Activated T-cell treated with anti-CD3 and anti-CD28 coated beads for 4 hours (primary cell): ENCODE measurements at regions not wholly inside any gene's neighbourhood (a gene's known extent, or its start where the extent isn't known, plus 50 kb on each side); places are given as distances from the start of the nearest gene placed in this dataset.
"Not testable (repeated sequence)": the region's sequence is repeated elsewhere in the genome, so short reads cannot be mapped to it uniquely, and the experiment has no call there.

Experiments used
- DNase-seq: peaks from one replicate; pipeline ENCODE4 v3.0.0-alpha.2; 2020

DNA sequence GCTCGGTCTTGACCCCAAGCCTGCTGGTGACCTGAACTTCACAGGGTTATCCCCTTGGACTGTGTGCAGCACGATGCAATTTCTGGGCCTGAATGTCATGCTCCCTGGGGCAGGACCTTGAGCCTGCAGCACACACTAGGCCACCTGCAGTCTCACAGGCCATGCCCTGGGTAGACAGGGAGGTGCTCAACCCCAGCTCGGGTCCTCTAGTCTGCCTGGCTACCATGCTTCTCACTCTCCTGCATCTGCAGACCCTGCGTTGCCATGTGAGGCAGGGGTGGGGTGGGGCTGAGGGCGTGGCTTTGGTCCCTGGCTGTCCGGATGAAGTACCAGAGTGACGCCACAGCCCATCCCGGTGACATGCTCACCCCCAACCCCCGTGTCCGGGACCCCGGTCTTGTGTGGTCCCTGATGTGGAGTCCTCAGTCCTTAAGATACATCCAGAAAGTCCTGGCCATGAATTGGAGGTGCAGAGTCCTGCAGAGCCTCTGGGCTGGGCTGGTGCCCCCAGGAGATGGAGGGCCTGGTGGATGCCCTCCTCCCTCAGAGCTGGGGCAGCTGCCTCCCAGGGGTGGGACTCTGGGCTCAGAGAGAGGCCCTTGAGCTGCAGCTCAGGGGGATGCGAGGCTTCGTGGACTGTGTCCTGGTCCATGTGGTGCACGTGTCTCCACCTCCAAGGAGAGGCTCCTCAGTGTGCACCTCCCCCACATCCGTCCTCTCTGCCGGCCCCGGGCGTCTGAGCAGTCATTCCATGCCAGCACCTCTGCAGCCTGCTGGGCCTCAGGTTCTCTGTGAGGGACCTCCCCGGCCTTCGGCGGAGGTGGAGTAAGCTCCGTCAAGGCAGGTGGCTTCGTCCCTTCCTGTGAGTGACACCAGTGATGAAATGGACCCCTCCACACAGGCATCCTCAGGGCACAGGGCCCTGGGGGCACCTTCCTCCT lies 402.1 kb downstream of the TMEM121 start:
- not testable (repeated sequence) for DNase-seq

DNA sequence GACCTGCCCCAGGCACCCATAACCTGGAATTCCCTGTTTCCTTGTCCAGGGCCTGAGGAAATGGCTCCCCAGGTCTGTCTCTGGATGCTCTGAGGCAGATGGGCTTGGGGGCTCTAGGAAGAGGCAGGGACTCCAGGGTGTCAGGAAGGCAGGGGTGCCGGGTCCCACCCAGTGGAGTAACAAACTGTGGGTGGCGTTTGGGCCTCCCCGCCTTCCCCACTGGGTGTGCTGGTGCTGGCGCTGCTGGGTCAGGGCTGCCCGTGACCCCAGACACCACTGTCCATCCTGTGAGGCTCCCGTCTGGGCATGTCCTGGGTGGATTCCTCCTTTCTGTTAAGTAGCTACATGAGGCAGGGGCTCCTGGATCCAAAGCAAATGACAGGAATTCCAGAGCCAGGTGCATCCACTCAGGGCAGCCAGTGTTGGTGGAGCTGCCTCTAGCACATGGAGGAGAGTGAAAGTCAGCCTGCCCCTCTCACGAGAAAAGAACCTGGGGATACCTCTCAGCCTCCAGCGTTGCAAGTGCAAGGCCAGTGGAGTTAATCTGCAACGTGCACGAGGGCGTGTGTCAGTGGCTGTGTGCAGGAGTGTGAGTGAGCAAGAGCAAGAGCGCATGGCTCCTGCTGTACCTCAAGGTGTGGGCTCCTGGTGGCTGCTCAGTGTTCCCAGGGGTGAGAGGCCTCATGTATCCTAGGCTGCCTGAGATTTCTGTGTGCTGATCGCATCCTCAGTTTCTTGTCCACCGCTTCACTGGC lies 403.1 kb downstream of the TMEM121 start:
- no peak for DNase-seq

DNA sequence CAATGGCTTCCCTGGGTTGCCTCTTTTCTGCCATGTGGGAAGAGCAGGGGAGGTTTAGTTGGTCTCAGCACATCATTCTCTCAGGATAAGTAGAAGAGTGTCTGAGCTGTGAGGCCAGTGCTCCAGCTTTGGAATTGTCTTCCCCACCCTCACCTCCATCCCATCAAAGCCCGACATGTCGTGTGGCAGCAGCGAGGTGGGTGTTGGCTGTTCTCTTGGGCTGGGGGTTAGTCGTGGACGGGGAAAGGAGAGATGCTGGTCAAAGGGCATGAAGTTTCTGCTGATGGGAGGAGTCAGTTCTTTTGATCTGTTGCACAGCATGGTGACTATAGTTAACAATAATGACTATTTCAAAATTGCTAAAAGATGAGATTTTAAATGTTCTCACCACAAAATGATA lies 404.2 kb downstream of the TMEM121 start:
- DNase-seq = no peak

DNA sequence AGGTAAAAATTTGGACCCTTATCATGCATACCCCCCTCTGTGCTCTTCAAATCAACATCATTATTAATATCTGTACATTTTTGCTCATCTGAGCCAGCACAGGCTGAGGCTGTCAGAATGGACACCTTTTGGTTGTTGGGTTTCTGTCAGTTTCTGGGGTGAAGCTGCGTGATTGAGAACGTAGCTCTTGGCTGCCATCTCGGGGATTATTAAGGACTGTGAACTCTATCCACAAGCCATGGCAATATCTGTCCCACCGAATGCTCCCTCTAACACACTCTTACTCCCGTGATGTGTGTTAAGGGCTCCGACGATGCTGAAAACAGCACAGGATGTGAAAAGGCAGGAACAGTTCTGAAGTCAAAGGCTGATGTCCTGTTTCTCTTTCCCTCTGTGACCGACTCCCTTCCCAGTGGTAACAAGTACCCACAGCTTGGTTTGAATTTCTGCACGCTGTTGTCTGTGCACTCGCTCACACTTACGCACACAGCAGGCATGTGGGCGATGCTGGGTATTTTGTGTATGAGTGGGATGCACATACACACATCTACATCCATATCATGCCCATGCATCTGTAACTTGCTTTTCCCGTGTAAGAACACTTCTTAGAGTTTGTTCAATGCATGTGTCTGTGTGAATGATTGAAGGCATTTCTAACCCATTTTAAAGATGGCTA lies 405.6 kb downstream of the TMEM121 start:
- no peak for DNase-seq

DNA sequence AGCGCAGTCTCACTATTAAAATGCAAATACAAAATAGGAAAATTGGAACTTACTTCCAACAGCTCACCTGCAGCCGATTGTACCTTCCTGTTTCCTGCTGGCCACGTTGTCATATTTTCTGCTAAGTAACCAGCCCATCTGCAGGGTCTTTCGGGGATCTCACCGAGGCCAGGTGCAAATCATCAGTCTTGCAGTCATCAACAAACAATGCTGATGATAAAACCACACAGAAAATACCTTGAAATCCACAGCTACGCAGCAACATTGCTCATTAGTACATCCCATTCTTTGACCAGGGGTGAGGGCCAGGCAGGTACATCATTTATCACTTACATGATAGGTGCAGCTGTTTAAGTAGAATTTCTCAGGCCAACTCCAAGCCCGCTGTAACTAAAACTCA lies 406.9 kb downstream of the TMEM121 start:
- no peak for DNase-seq

DNA sequence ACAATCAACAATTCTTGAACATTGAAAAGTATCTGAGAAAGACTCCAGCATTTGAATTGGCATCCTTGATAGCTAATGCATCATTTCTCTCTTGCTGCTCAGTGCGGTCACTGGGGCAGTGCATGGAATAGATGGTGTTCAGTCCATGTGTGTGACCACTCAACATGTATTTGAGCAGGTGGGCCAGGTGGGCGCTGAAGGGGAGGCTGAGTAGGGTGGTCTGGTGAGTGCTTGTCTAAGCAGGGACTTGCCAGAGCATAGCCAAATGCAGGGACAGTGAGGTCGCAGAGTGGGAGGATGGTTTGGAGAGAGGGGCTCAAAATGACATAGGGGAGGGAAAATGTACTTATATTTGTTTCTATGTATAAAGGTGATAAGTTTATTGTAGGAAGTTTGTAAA lies 409.0 kb downstream of the TMEM121 start:
- DNase-seq = no peak

DNA sequence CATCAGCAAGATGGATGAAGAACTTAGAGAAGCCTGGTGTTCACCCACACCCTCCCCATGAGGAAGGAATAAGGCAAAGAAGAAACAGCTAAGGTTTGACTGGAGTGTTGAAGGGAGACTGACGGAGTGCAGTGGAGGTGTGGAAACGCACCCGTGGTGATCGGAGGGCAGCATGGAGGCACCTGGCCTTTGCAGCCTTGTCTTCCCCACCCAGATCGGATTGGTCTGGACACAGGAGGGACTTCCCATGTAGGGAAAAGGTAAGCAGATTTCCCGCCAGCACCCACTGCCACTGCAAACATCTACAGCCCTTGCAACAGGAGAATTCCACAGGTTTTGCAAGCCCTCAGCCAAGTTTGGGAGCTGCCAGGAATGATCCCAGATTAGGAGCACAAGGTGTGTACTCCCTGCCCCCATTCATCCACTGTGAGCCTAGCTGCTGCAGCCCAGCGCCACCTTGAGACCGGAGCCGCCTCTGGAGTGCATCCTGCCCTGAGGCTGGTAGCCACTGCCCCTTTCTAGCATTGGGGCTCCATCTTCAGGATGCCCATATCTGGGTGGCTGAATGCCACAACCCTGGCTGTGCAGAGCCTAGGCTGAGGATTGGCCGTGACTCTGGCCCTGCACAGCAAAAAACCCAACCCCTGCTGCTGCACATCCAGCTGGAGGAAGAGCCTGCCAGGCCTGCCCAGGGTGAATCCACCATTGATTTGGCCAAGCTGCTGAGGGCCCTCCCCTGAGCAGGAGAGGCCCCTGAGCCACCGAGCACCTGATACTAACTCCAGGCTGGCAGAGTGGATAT lies 411.1 kb downstream of the TMEM121 start:
- no peak for DNase-seq

DNA sequence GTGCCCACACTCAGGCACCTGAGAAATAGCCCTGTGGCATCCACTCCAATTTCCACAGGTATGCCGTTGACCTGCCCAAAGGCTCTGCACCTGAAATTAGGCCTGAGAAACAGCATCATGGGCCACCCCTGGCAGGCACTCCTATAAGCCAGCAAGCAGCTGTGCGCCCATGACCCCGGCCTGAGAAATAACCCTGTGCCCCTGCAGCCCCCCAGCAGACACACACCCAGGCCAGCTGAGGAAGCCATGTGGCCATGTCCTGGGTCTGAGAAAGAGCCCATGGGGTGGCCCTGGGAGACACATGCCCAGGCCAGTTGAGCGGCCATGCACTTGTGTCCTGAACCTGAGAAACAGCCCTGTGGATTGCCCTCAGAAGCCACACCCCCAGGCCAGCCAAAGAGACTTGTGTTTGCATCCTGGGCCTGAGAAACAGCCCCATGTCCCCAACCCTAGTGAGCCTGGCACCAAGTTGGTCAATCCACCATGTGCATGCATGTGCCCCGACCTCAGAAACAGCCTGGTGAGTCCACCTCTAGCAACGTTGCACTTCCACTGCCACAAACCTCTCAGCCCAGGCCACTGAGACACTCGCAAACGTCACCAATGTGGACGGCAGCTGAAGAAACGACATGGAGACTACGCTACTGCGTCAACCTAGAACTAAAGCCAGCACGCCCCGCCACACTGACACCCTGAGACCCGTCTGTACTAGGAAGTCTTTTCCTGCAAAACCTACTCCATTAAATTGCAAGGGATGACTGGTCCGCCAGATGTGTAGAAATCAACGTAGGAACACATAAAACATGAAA lies 411.9 kb downstream of the TMEM121 start:
- no peak for DNase-seq

DNA sequence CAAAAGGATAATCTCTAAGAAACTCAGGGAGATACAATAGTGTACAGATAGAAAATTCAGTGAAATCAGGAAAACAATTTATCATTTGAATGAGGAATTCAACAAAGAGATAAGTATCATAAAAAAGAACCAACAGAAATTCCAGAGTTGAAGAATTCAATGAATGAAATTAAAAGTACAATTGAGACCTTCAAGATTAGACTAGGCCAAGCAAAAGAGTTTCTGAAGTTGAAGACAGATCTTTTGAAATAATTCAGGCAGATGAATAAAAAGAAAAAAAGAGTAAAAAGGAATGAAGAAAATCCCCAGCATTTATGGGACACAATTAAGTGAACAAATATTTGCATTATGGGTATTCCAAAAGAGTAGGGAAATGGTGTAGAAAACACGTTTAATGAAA lies 412.6 kb downstream of the TMEM121 start:
- no peak for DNase-seq

DNA sequence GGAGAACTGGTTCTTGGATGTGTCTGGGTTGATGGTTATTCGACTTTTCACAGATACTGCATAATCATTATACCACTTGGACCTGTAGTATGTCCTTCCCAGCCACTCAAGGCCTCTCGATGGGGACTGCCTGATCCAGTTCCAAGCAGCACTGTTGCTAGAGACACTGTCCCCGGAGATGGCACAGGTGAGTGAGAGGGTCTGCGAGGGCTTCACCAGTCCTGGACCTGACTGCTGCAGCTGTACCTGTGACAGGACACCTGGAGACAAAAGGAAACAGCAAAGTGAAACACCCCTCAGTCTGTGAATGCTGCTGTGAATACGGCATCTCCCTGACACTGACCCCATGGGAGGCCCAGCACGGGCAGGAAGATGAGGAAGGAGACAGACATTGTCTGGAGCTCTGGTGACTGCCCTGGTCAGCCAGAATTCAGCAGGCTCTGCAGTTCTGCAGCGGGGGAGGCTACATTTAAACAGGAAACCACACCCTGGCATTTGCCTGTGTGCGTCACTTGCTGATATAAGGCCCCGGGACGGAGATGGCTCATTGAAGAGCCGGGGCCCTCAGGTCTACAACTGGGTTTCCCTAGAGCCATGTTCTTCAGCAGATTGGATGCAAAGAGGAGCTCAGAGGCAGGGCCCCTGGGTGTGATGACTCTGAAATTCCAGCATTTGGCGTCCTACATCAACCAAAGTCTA lies 413.6 kb downstream of the TMEM121 start:
- DNase-seq = no peak

DNA sequence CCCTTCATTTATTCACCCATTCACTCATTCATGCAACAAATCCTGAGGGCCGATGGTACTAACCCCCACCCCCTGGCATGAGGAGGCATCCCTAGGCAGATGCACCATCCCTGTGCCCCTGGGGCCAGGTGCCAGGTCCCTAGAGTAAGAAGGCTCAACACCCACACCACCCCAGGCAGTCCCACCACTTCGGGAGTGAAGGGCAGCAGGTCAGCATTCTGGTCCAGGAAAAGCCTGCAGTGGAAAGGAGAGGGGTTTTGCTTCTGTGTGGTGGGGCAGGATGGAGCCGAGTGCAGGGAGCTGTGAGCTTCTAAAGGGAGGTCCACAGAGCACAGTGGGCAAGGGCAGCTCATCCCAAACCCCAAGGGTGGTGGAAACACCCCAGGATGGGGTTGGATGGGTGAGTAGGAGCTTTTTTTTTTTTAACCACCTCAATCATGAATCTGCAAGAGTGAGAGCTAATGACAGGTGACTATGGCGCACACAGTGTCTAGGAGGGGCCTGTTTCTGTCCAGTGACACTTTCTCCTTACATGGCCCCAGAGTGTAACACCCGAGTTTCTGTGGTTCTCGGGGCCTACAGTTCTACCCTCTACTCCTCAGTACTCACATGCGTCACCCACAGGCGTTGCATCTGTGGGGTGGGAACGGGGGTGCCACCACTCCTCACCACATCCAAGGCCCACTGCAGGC lies 414.3 kb downstream of the TMEM121 start:
- no peak for DNase-seq

DNA sequence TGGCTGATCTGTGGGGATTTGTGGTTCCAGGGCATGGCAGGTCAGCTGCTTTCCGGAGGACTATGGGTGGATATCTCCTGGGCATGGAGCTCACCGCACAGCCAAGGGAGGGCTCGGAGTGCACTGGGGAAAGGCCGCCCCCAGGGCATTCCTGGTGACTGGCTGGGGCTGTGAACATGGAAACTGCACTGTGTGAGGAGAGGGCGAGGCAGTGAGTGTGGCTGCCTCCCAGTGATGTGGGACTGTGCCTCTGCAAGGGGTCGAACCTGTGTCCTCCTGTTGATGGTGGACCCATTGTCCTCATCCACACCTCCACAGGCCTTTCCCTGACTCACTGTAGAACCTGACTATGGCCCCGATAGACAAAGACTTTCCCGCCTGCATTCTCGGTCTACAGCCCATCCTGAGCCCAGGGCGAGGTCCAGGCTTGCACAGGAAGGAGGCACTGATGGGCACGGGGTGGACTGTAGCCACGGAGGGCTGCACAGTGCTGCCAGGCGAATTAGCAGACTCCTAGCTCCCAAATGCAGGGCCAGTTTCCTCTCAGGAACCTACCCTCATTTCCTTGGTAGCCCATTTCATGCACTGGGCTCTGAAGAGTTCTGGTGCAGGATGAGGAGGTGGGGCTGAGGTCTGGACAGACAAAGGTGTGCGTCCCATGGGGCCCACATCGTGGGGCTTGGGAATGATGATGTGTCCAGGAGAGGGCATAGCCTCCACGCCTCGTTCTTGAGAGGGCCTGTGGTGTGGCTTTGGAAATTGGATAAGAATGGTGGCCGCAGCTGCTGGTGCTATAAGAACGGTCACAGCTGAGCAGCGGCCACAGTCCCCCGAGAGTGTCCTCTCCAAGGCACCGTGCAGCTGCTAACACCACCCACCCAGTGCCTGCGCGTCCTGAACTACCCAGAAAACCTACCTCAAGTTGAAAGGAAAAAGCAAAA lies 415.1 kb downstream of the TMEM121 start:
- DNase-seq = no peak

DNA sequence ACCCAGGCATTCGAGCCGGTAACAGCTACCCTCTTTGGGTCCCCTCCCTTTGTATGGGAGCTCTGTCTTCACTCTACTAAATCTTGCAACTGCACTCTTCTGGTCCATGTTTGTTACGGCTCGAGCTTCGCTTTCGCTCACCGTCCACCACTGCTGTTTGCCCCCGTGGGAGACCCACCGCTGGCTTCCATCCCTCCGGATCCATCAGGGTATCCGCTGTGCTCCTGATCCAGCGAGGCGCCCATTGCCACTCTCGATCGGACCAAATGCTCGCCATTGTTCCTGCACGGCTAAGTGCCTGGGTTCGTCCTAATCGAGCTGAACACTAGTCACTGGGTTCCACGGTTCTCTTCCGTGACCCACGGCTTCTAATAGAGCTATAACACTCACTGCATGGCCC lies 416.3 kb downstream of the TMEM121 start:
- DNase-seq = not testable (repeated sequence)

DNA sequence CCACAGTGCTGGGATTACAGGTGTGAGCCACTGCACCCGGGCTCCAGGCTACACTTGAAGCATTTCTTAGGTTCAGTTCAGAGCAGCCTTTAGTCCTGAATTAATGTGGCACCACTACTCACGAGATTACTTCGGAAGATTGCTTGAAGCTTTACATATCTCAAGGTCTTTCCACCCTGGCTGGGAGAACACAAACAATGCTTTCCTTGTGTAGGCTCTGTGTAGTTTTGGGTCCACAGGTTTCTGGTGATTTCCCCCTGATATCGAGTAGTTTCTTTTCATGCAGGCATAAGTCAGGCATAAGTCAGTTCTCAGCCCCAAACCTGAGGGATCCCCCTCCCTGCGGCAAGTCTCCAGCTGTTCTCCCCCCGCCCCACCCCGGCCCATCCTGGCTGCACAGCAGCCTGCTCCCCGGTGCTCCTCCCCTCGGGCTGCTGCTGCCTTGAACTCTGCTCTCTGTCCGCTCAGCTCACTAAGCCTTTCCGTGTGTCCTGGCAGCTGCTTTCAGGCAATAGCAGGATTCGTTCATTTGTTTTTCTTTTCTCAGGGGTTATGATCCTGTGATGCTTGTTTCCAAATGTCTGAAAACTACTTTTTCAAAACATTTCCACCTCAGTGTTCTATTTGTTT lies 417.7 kb downstream of the TMEM121 start:
- no peak for DNase-seq

DNA sequence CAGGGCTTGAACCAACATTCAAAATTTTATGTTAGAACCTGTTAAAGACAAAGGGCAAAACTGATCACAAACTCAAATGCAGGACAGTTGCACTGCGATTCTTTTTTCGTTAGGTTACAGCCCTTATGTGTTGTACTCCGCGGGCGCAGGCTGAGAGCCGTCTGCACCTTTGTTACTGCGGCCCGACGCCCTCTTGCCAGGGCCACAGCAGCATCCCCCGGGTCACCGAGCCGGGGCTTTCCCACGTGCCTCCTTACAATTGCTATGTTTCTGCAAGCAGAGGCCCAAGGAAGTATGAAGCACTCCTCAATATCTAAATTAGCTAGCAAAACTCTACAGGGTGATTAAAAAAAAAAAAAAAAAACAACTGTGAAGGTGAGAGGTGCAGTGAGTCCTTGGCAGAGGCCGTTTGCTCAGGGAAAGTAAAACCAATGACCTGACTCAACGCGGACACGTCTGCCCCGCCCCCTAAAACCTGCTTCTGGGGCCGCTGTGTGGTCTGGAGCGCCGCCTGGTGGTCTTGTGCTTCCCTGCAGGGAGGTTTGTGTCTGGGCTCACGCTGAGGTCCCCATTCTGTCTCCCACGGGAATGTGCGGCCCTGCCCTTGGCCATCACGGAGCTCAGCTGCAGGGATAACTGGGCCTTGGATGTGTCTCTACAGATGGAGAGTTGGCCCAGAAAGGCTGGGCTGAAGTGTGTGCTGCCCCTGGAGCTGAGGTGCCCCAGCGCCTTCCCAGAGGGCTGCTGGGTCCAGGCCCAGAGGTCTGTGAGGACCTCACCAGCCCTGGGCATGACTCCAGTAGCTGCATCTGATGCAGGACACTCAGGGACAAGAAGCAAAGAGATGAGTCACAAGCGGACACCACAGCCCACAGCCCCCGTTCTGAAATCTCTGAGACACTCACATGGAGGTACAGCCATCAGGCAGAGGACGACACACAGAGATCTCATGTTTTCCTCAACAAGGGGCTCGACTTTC lies 418.5 kb downstream of the TMEM121 start:
- DNase-seq = peak; percentile 75

DNA sequence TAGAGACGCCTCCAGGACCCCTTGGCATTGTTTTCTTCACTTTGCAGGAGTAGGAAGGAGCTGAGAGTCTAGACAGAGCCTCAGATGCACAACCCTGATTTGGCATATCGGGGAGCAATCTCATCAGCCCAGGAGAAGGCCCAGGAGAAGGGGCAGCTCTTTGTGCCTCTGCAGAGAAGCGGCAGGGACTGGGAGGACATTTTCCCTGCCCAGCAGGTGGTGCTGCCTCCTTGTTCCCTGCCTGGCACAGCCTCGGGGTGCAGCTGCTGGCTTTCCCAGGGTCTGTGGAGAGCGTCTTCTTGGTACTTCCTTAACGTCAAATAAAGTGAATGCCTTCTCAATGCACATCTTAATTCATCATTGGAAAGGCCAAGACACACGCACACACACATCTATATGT lies 419.5 kb downstream of the TMEM121 start:
- DNase-seq = no peak

DNA sequence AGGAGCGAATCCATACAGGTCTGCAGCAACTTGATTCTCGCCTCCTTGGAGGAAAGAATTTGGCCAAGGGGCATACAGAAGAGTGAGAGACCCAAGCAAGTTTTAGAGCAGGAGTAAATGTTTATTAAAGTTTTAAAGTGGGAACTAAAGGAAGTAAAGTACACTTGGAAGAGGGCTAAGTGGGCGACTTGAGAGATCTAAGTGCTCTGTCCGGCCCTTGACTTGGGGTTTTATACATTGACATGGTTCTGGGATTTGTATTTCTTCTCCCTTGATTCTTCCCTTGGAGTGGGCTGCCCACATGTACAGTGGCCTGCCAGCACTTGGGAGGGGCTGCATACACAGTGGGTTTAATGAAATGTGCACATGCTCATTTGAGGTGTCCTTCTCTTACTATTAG lies 421.2 kb downstream of the TMEM121 start:
- DNase-seq = no peak

DNA sequence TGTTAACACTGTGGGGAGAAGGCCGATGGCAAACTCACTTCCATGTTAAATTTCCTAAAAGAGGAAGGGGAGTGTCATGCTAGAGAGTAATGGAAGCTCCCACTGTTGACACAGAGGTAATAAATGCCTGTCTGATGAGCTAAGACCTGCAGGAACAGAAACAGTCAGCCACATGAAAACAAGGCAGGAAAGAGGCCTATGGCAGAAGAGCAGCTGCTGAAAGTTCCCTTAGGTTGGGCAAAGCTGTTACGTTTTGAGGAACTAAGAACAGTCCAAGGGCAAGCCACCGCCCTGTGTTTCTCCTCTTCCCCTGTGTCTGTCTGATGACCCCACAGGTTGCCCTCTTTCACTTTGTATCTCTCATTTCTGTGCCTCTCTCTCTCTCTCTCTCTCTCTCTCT lies 422.6 kb downstream of the TMEM121 start:
- not testable (repeated sequence) for DNase-seq
